Loucy (cell line): ENCODE measurements at regions not wholly inside any gene's neighbourhood (a gene's known extent, or its start where the extent isn't known, plus 50 kb on each side); places are given as distances from the start of the nearest gene placed in this dataset.
A peak's percentile ranks its signal among the peaks of the same experiment; 100 is the strongest.

Experiments used
- H2AFZ ChIP-seq: fragments of 200-600 bp; sonication (generic); 2 replicates; pipeline ENCODE4 v1.6.0; 2016; ENCODE audit warnings: antibody characterized with exemption, mild to moderate bottlenecking, low read length, moderate library complexity
- H3F3A ChIP-seq: fragments of 200-600 bp; 2 replicates; pipeline ENCODE4 v1.6.0; 2016; ENCODE audit warnings: antibody characterized with exemption, low read depth, mild to moderate bottlenecking
- H3K27me3 ChIP-seq: fragments of 200-600 bp; sonication (generic); 2 replicates; pipeline ENCODE4 v1.6.1; 2014; ENCODE audit warnings: low read length, mild to moderate bottlenecking; ENCODE audit not compliant: insufficient read depth, poor library complexity, severe bottlenecking
- H3K36me3 ChIP-seq: fragments of 200-600 bp; sonication (generic); 2 replicates; pipeline ENCODE4 v1.6.1; 2016; ENCODE audit warnings: low read length; ENCODE audit not compliant: insufficient read depth
- H3K4me1 ChIP-seq: fragments of 200-600 bp; sonication (generic); 2 replicates; pipeline ENCODE4 v1.5.1; 2014; ENCODE audit warnings: low read length, mild to moderate bottlenecking; ENCODE audit not compliant: insufficient read depth, poor library complexity, severe bottlenecking
- H3K4me2 ChIP-seq: fragments of 200-600 bp; sonication (generic); 2 replicates; pipeline ENCODE4 v1.6.0; 2014; ENCODE audit warnings: antibody characterized with exemption, low read length, low read depth, mild to moderate bottlenecking; ENCODE audit not compliant: poor library complexity, severe bottlenecking
- H3K4me3 ChIP-seq: fragments of 200-600 bp; sonication (generic); 2 replicates; pipeline ENCODE4 v1.5.1; 2014; ENCODE audit warnings: low read length, mild to moderate bottlenecking, mixed read lengths; ENCODE audit not compliant: poor library complexity, severe bottlenecking
- H3K79me2 ChIP-seq: fragments of 200-600 bp; sonication (generic); 2 replicates; pipeline ENCODE4 v1.6.1; 2014; ENCODE audit warnings: low read length; ENCODE audit not compliant: insufficient read depth
- H3K9ac ChIP-seq: fragments of 200-600 bp; sonication (generic); 2 replicates; pipeline ENCODE4 v1.6.0; 2014; ENCODE audit warnings: mild to moderate bottlenecking, low read depth, low read length, moderate library complexity; ENCODE audit not compliant: poor library complexity, severe bottlenecking
- H3K9me2 ChIP-seq: fragments of 200-600 bp; sonication (generic); replicated peaks from 2 replicates; pipeline ENCODE4 v1.6.1; 2016; ENCODE audit warnings: low read depth, low read length, mixed read lengths
- H3K9me3 ChIP-seq: fragments of 200-600 bp; sonication (generic); 2 replicates; pipeline ENCODE4 v1.6.1; 2014; ENCODE audit warnings: mild to moderate bottlenecking, antibody characterized with exemption, low read length, low read depth; ENCODE audit not compliant: insufficient read depth
- H4K20me1 ChIP-seq: fragments of 200-600 bp; sonication (generic); 2 replicates; pipeline ENCODE4 v1.6.0; 2014; ENCODE audit warnings: antibody characterized with exemption, low read length, mild to moderate bottlenecking; ENCODE audit not compliant: insufficient read depth, poor library complexity, severe bottlenecking
- CTCF ChIP-seq: fragments of 200-600 bp; sonication (generic); conservative IDR thresholded peaks from 2 replicates; pipeline ENCODE4 v1.5.1; 2014; ENCODE audit warnings: mild to moderate bottlenecking, antibody characterized with exemption, low read length
- EZH2phosphoT487 ChIP-seq: fragments of 200-600 bp; IDR thresholded peaks from 2 replicates; pipeline ENCODE4 v1.6.1; 2018; ENCODE audit warnings: antibody characterized with exemption, mild to moderate bottlenecking, moderate library complexity, borderline replicate concordance

- no peaks in the 10 kb centered on the region for H3K27me3 ChIP-seq
- H3K9me2 ChIP-seq, result no peaks in the 10 kb centered on the region
- no peaks in the 10 kb centered on the region for H3K4me1 ChIP-seq
- no peaks in the 10 kb centered on the region for H3K9me3 ChIP-seq
- no peaks in the 10 kb centered on the region for H3K79me2 ChIP-seq
- no peak overlapping the region for H3K4me2 ChIP-seq
- H4K20me1 ChIP-seq, result no peaks in the 10 kb centered on the region
- H3F3A ChIP-seq, result no peaks in the 10 kb centered on the region
- peak overlapping the region; percentile 31; the same call in 1 of the 2 replicates for H2AFZ ChIP-seq
- H3K4me3 ChIP-seq, result no peak overlapping the region
- TF ChIP-seq CTCF, result peak; percentile 78
- TF ChIP-seq EZH2phosphoT487, result no peak
- H3K9ac ChIP-seq, result no peak overlapping the region
- no peaks in the 10 kb centered on the region for H3K36me3 ChIP-seq
These were observed 163.1 kb upstream of the NPVF start for GRCh38 chr7:25391295-25391861.

GRCh38 chr7:25391961-25392587, 163.8 kb upstream of the NPVF start:
- no peaks in the 10 kb centered on the region for H3K4me1 ChIP-seq
- H3K36me3 ChIP-seq, result no peaks in the 10 kb centered on the region
- no peaks in the 10 kb centered on the region for H3K9me2 ChIP-seq
- no peaks in the 10 kb centered on the region for H3K79me2 ChIP-seq
- H3K9ac ChIP-seq, result no peak overlapping the region
- H3K9me3 ChIP-seq, result no peaks in the 10 kb centered on the region
- no peak overlapping the region for H3K4me3 ChIP-seq
- no peak overlapping the region for H2AFZ ChIP-seq
- TF ChIP-seq EZH2phosphoT487, result no peak
- TF ChIP-seq CTCF, result no peak
- H4K20me1 ChIP-seq, result no peaks in the 10 kb centered on the region
- no peak overlapping the region for H3K4me2 ChIP-seq
- no peaks in the 10 kb centered on the region for H3F3A ChIP-seq
- H3K27me3 ChIP-seq, result no peaks in the 10 kb centered on the region

GRCh38 chr7:25392588-25393338, 164.5 kb upstream of the NPVF start:
- H3K4me1 ChIP-seq, result no peaks in the 10 kb centered on the region
- no peak for TF ChIP-seq EZH2phosphoT487
- TF ChIP-seq CTCF, result no peak
- H3K9me3 ChIP-seq, result no peaks in the 10 kb centered on the region
- H3K4me2 ChIP-seq, result no peak overlapping the region
- no peaks in the 10 kb centered on the region for H3K27me3 ChIP-seq
- no peak overlapping the region for H3K9ac ChIP-seq
- no peaks in the 10 kb centered on the region for H4K20me1 ChIP-seq
- no peaks in the 10 kb centered on the region for H3F3A ChIP-seq
- H3K36me3 ChIP-seq, result no peaks in the 10 kb centered on the region
- H3K9me2 ChIP-seq, result no peaks in the 10 kb centered on the region
- no peak overlapping the region for H2AFZ ChIP-seq
- H3K4me3 ChIP-seq, result no peak overlapping the region
- no peaks in the 10 kb centered on the region for H3K79me2 ChIP-seq
